ENCODE measurements at regions not wholly inside any gene's neighbourhood (a gene's known extent, or its start where the extent isn't known, plus 50 kb on each side); places are given as distances from the start of the nearest gene placed in this dataset.

DNA sequence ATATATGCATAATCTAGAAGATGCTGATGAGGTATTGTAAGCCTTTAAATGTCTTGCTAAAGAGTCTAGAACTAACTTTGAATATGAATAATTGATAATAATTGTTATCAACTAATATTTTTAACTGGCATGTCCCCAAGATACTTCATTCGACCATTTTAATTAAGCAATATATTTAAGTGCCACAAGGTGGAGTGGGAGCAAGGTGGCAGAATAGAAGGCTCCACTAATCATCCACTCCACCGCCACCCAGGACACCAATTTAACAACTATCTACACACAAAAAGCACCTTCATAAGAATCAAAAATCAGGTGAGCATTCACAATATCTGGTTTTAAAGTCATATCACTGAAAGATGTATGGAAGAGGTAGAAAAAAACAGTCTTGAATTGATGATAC, 409.6 kb downstream of the SEC23A start (continued):
- TF ChIP-seq TFE3 (CRISPR knock-in tag; IDR thresholded peaks at IDR 0.05) (no peak), RBM22 (IDR thresholded peaks at IDR 0.05; ENCODE audit: low read depth, low read length, poor library complexity, severe bottlenecking) (no peak), GMEB1 (CRISPR knock-in tag; IDR thresholded peaks at IDR 0.05) (no peak), THRAP3 (IDR thresholded peaks at IDR 0.05; ENCODE audit: borderline replicate concordance) (no peak), ILF3 (IDR thresholded peaks at IDR 0.05; ENCODE audit: borderline replicate concordance) (no peak), STAT6 (CRISPR knock-in tag; IDR thresholded peaks at IDR 0.05) (no peak)
- TF ChIP-seq, protein P1, sequence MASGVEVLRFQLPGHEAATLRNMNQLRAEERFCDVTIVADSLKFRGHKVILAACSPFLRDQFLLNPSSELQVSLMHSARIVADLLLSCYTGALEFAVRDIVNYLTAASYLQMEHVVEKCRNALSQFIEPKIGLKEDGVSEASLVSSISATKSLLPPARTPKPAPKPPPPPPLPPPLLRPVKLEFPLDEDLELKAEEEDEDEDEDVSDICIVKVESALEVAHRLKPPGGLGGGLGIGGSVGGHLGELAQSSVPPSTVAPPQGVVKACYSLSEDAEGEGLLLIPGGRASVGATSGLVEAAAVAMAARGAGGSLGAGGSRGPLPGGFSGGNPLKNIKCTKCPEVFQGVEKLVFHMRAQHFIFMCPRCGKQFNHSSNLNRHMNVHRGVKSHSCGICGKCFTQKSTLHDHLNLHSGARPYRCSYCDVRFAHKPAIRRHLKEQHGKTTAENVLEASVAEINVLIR (CRISPR knock-in tag; IDR thresholded peaks at IDR 0.05): no peak
- TF ChIP-seq, protein P2, sequence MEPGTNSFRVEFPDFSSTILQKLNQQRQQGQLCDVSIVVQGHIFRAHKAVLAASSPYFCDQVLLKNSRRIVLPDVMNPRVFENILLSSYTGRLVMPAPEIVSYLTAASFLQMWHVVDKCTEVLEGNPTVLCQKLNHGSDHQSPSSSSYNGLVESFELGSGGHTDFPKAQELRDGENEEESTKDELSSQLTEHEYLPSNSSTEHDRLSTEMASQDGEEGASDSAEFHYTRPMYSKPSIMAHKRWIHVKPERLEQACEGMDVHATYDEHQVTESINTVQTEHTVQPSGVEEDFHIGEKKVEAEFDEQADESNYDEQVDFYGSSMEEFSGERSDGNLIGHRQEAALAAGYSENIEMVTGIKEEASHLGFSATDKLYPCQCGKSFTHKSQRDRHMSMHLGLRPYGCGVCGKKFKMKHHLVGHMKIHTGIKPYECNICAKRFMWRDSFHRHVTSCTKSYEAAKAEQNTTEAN (CRISPR knock-in tag; IDR thresholded peaks at IDR 0.05): no peak
